T-cell (primary cell): ENCODE measurements at regions not wholly inside any gene's neighbourhood (a gene's known extent, or its start where the extent isn't known, plus 50 kb on each side); places are given as distances from the start of the nearest gene placed in this dataset.

ENCODE experiments used
- ATAC-seq, 4 experiments: fragments of 200-7000 bp in 3 of 4; fragments of 150-1000 bp in 1 of 4; cut with Tn5 transposase; replicated peaks in 1 of 4; 1 replicate in 3 of 4; 2 replicates in 1 of 4; pipeline ENCODE4 v1.10.0; 2021; ENCODE audit warnings: moderate library complexity in 3 of 4, mild to moderate bottlenecking in 2 of 4, moderate number of reproducible peaks in 1 of 4
- CTCF ChIA-PET, 2 donors: fragments of 300-600 bp; sonication (Branson Sonifier 250); formaldehyde crosslinking; loops; one replicate each; lab custom pipeline; 2022; ENCODE audit warnings: antibody characterized with exemption in 2 of 2; lab: Charles Lee
- POLR2A ChIA-PET, 2 donors: fragments of 300-600 bp; sonication (Branson Sonifier 250); formaldehyde crosslinking; loops; one replicate each; lab custom pipeline; 2022; ENCODE audit warnings: antibody characterized with exemption in 2 of 2; lab: Charles Lee
- DNase-seq, 35 experiments: peaks; one replicate each; pipeline versions ENCODE4 v3.0.0 to v3.0.0-alpha.2; 2013 to 2023
- H3K27ac ChIP-seq: one replicate; pipeline ENCODE4 v1.5.1; 2013; ENCODE audit warnings: low read length
- H3K27me3 ChIP-seq, 2 experiments: replicated peaks in 1 of 2; 1 replicate in 1 of 2; 2 replicates in 1 of 2; pipeline versions ENCODE4 v1.6.1 to v1.7.0; 2013; ENCODE audit warnings: low read length in 1 of 2, mixed read lengths in 1 of 2; ENCODE audit not compliant: control insufficient read depth in 2 of 2, insufficient read depth in 2 of 2; ENCODE audit errors: extremely low read depth in 1 of 2
- H3K36me3 ChIP-seq, 2 donors: 1 replicate in 1 of 2; 2 replicates in 1 of 2; pipeline versions ENCODE4 v1.6.1 to v1.7.0; 2013; ENCODE audit warnings: low read length in 1 of 2; ENCODE audit not compliant: control insufficient read depth in 2 of 2, insufficient read depth in 1 of 2; ENCODE audit errors: extremely low read depth in 1 of 2
- H3K4me1 ChIP-seq, 2 experiments: 1 replicate in 1 of 2; 2 replicates in 1 of 2; pipeline versions ENCODE4 v1.6.1 to v1.7.0; 2013; ENCODE audit warnings: low read length in 2 of 2, mixed read lengths in 1 of 2; ENCODE audit not compliant: insufficient read depth in 2 of 2, control insufficient read depth in 1 of 2; ENCODE audit errors: extremely low read depth in 1 of 2
- H3K4me3 ChIP-seq, 2 donors: 1 replicate in 1 of 2; 2 replicates in 1 of 2; pipeline versions ENCODE4 v1.5.1 to v1.7.0; 2013; ENCODE audit warnings: mild to moderate bottlenecking in 2 of 2, low read length in 1 of 2, moderate library complexity in 1 of 2; ENCODE audit not compliant: control insufficient read depth in 1 of 2; ENCODE audit errors: extremely low read depth in 1 of 2
- H3K9me3 ChIP-seq: 2 replicates; pipeline ENCODE4 v1.7.0; 2013
- H3K27ac Mint-ChIP-seq, 2 donors: one replicate each; pipeline ENCODE4 v1.8.0; 2020 to 2021; ENCODE audit warnings: mild to moderate bottlenecking in 2 of 2, mixed read lengths in 2 of 2
- H3K27me3 Mint-ChIP-seq, 2 donors: one replicate each; pipeline ENCODE4 v1.8.0; 2021 to 2022; ENCODE audit warnings: mixed read lengths in 2 of 2
- H3K36me3 Mint-ChIP-seq: one replicate; pipeline ENCODE4 v1.8.0; 2021; ENCODE audit warnings: mixed read lengths
- H3K4me1 Mint-ChIP-seq, 3 donors: one replicate each; pipeline ENCODE4 v1.8.0; 2020 to 2022; ENCODE audit warnings: mixed read lengths in 3 of 3, mild to moderate bottlenecking in 1 of 3
- H3K4me3 Mint-ChIP-seq, 3 donors: one replicate each; pipeline ENCODE4 v1.8.0; 2020 to 2022; ENCODE audit warnings: mild to moderate bottlenecking in 3 of 3, mixed read lengths in 3 of 3, moderate library complexity in 3 of 3
- H3K9me3 Mint-ChIP-seq, 3 donors: one replicate each; pipeline ENCODE4 v1.8.0; 2020 to 2022; ENCODE audit warnings: mixed read lengths in 3 of 3
- WGBS: methylation state at CpG from one replicate; pipeline ENCODE4 v1.1.5; 2013; ENCODE audit warnings: missing lambda C conversion rate; ENCODE audit not compliant: insufficient coverage; 5-methylcytosine and 5-hydroxymethylcytosine counted together

- Mint-ChIP-seq H3K27ac (no peak overlapping the region), H3K36me3 (no peaks in the 10 kb centered on the region)
These were observed 150.9 kb upstream of the KCNH7 start for GRCh38 chr2:162989507-162989906.

DNA sequence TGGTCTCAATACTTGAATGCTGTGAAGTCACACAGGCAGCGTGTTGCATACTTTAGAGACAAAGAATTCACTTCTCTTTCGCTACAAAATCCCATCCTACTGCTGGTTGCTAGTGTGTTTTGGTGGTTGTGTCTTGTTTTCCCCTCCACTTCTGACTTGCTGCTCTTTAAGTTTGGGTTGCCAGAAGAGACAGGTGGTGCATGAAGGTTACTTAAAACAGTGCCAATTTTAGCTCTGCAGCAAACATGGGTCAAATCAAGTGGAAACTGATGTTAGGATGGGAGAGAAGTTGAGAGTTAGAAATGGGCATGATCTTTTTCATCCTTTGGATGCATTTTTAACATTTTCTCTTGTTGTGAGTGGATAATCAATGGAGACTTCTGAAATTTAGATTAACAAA is 136.2 kb upstream of the KCNH7 start:
- H3K4me3 Mint-ChIP-seq = no peak overlapping the region
- H3K27ac ChIP-seq = no peak overlapping the region
- no peak for ATAC-seq

More at GRCh38 chr2:162989507-162989906, 150.9 kb upstream of the KCNH7 start:
- H3K9me3 Mint-ChIP-seq = peaks cover 6 to 8% (median 7%) of the 10 kb centered on the region in 3 donors
- no peaks in the 10 kb centered on the region for H3K9me3 ChIP-seq
- no CpG with 5 or more reads among the region's 3 CpGs for WGBS
- H3K4me1 ChIP-seq = no peaks in the 10 kb centered on the region
- DNase-seq = no peak
- POLR2A ChIA-PET = no interaction called here
- H3K27ac ChIP-seq = no peak overlapping the region
- no peak for ATAC-seq
- no peaks in the 10 kb centered on the region for H3K36me3 ChIP-seq
- CTCF ChIA-PET = no interaction called here
- H3K4me3 ChIP-seq = no peak overlapping the region
- H3K4me1 Mint-ChIP-seq = no peaks in the 10 kb centered on the region
- no peaks in the 10 kb centered on the region for H3K27me3 ChIP-seq
- H3K4me3 Mint-ChIP-seq = no peak overlapping the region
- H3K27me3 Mint-ChIP-seq = no peaks in the 10 kb centered on the region

DNA sequence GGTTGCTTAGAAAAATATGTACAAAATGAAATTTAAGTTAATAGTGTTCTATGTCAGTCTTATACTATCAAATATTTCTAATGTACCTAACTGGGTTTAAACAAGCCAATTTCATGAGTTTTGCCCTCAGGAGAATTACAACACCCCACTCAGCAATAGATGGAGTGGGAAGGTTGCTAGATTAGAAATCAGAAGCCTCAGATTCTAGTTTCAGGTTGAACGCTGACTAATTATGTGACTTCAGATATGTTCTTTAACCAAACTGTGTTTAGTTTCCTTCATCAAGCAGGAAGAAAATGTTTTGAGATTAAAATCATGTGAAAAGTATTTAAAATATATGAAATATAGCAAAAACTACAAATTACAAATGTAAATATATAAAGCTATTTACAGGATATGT is 133.8 kb upstream of the KCNH7 start:
- Mint-ChIP-seq H3K36me3 (no peaks in the 10 kb centered on the region), H3K27ac (no peak overlapping the region), H3K27me3 (no peaks in the 10 kb centered on the region), H3K9me3 (peaks cover 0 to 3% (median 0%) of the 10 kb centered on the region in 3 donors), H3K4me1 (no peaks in the 10 kb centered on the region), H3K4me3 (no peak overlapping the region)
- no peaks in the 10 kb centered on the region for H3K36me3 ChIP-seq
- CTCF ChIA-PET = no interaction called here
- no peaks in the 10 kb centered on the region for H3K4me1 ChIP-seq
- no peak overlapping the region for H3K4me3 ChIP-seq
- POLR2A ChIA-PET = no interaction called here
- no peaks in the 10 kb centered on the region for H3K27me3 ChIP-seq
- ATAC-seq (no peak), DNase-seq (no peak)
- no peaks in the 10 kb centered on the region for H3K9me3 ChIP-seq
- H3K27ac ChIP-seq = no peak overlapping the region
- no CpG with 5 or more reads among the region's 1 CpG for WGBS

More for the DNA sequence above, 136.2 kb upstream of the KCNH7 start:
- CTCF ChIA-PET = no interaction called here
- Histone ChIP-seq H3K36me3 (no peaks in the 10 kb centered on the region), H3K27me3 (no peaks in the 10 kb centered on the region), H3K4me1 (no peaks in the 10 kb centered on the region), H3K4me3 (no peak overlapping the region), H3K9me3 (no peaks in the 10 kb centered on the region)
- DNase-seq = no peak
- Mint-ChIP-seq H3K27me3 (no peaks in the 10 kb centered on the region), H3K9me3 (peaks cover 0 to 4% (median 4%) of the 10 kb centered on the region in 3 donors), H3K27ac (no peak overlapping the region), H3K36me3 (no peaks in the 10 kb centered on the region), H3K4me1 (no peaks in the 10 kb centered on the region)
- WGBS = no CpG with 5 or more reads among the region's 2 CpGs
- POLR2A ChIA-PET = no interaction called here

GRCh38 chr2:162968306-162968705 is 129.7 kb upstream of the KCNH7 start:
- no CpG with 5 or more reads among the region's 1 CpG for WGBS
- DNase-seq (no peak), ATAC-seq (no peak)
- ChIA-PET CTCF (no interaction called here), POLR2A (no interaction called here)
- Histone ChIP-seq H3K36me3 (no peaks in the 10 kb centered on the region), H3K27ac (no peak overlapping the region), H3K4me1 (no peaks in the 10 kb centered on the region), H3K27me3 (no peaks in the 10 kb centered on the region), H3K4me3 (no peak overlapping the region), H3K9me3 (no peaks in the 10 kb centered on the region)
- H3K9me3 Mint-ChIP-seq = peaks cover 2 to 6% (median 3%) of the 10 kb centered on the region in 3 donors
- no peak overlapping the region for H3K27ac Mint-ChIP-seq
- no peak overlapping the region for H3K4me3 Mint-ChIP-seq
- no peaks in the 10 kb centered on the region for H3K4me1 Mint-ChIP-seq
- H3K27me3 Mint-ChIP-seq = no peaks in the 10 kb centered on the region
- no peaks in the 10 kb centered on the region for H3K36me3 Mint-ChIP-seq

DNA sequence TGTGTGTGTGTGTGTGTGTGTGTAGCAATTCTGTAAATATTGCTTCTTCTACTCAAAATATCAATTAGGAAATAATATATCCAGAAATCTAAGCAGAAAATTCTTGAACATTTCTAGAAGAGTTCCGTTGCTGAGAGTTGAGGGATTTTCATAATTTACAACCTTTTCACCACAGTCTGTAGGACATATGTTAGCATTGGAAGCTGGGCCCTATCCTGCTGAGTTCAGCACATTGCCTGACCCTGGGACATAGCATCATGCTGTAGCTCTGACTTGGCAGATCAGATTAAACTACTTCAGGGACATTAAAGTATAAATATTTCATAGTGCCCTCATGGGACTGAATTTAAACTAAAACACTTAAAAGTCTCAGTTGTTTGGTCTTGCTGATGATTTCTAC is 129.2 kb upstream of the KCNH7 start:
- ChIA-PET CTCF (no interaction called here), POLR2A (no interaction called here)
- no peaks in the 10 kb centered on the region for H3K27me3 ChIP-seq
- no peaks in the 10 kb centered on the region for H3K9me3 ChIP-seq
- WGBS = no CpG with 5 or more reads among the region's 1 CpG
- no peaks in the 10 kb centered on the region for H3K36me3 ChIP-seq
- Mint-ChIP-seq H3K4me1 (no peaks in the 10 kb centered on the region), H3K27ac (no peak overlapping the region), H3K27me3 (no peaks in the 10 kb centered on the region), H3K36me3 (no peaks in the 10 kb centered on the region), H3K4me3 (no peak overlapping the region), H3K9me3 (peaks cover 2 to 6% (median 3%) of the 10 kb centered on the region in 3 donors)
- H3K4me3 ChIP-seq = no peak overlapping the region
- H3K27ac ChIP-seq = no peak overlapping the region
- DNase-seq (no peak), ATAC-seq (no peak)
- no peaks in the 10 kb centered on the region for H3K4me1 ChIP-seq

- H3K27ac Mint-ChIP-seq = no peak overlapping the region
- WGBS = no CpG with 5 or more reads among the region's 3 CpGs
- DNase-seq = no peak
- no peak for ATAC-seq
- Histone ChIP-seq H3K36me3 (no peaks in the 10 kb centered on the region), H3K9me3 (no peaks in the 10 kb centered on the region), H3K4me3 (no peak overlapping the region), H3K27ac (no peak overlapping the region), H3K27me3 (no peaks in the 10 kb centered on the region), H3K4me1 (no peaks in the 10 kb centered on the region)
- no peaks in the 10 kb centered on the region for H3K4me1 Mint-ChIP-seq
- no peaks in the 10 kb centered on the region for H3K27me3 Mint-ChIP-seq
- H3K4me3 Mint-ChIP-seq = no peak overlapping the region
- no peaks in the 10 kb centered on the region for H3K36me3 Mint-ChIP-seq
- CTCF ChIA-PET = no interaction called here
- peaks cover 2 to 6% (median 3%) of the 10 kb centered on the region in 3 donors for H3K9me3 Mint-ChIP-seq
- POLR2A ChIA-PET = no interaction called here
These were observed 128.6 kb upstream of the KCNH7 start for GRCh38 chr2:162967147-162967546.

DNA sequence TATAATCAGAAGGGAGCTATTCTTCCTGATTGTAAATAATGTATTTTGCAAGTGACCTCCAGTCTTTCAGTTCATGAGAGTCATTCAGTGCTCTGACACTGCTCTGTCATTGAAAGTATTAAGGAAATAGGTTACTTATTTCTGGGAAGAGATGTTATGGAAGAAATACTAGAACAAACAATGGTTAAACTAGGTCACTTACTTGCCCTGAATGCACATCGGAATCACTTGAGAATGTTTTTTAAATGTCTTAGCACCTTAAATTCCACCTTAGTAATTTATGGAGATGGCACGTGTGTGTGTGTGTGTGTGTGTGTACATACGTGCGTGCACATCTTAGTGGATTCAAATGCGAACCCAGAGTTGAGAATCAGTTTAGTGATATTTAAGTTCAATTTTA is 126.6 kb upstream of the KCNH7 start:
- POLR2A ChIA-PET = no interaction called here
- Histone ChIP-seq H3K9me3 (no peaks in the 10 kb centered on the region), H3K4me3 (no peak overlapping the region), H3K36me3 (no peaks in the 10 kb centered on the region), H3K27me3 (no peaks in the 10 kb centered on the region), H3K4me1 (no peaks in the 10 kb centered on the region), H3K27ac (no peak overlapping the region)
- no peak overlapping the region for H3K27ac Mint-ChIP-seq
- CTCF ChIA-PET = no interaction called here
- no CpG with 5 or more reads among the region's 5 CpGs for WGBS
- no peak overlapping the region for H3K4me3 Mint-ChIP-seq
- H3K4me1 Mint-ChIP-seq = no peaks in the 10 kb centered on the region
- ATAC-seq (no peak), DNase-seq (no peak)
- peaks cover 0 to 20% (median 2%) of the 10 kb centered on the region in 3 donors for H3K9me3 Mint-ChIP-seq
- no peaks in the 10 kb centered on the region for H3K36me3 Mint-ChIP-seq
- H3K27me3 Mint-ChIP-seq = no peaks in the 10 kb centered on the region
